ENCODE measurements at regions not wholly inside any gene's neighbourhood (a gene's known extent, or its start where the extent isn't known, plus 50 kb on each side); places are given as distances from the start of the nearest gene placed in this dataset.
A peak's percentile ranks its signal among the peaks of the same experiment; 100 is the strongest.

GRCh38 chr4:71262161-71262560 is 76.7 kb upstream of the SLC4A4 start:
- no peak overlapping the region for H3K27ac Mint-ChIP-seq
- DNase-seq: no peak
- peaks cover 3% of the 10 kb centered on the region for H3K4me1 Mint-ChIP-seq
- no peaks in the 10 kb centered on the region for H3K27me3 Mint-ChIP-seq (ENCODE audit: low read depth, poor library complexity)
- no peak for TF ChIP-seq CTCF (IDR thresholded peaks at IDR 0.05)
- no peaks in the 10 kb centered on the region for H3K9me3 Mint-ChIP-seq
- no peaks in the 10 kb centered on the region for H3K36me3 Mint-ChIP-seq (ENCODE audit: low read depth)
- H3K4me3 Mint-ChIP-seq: no peak overlapping the region

- peak overlapping the region; percentile 18 for H3K27ac Mint-ChIP-seq
- no peaks in the 10 kb centered on the region for H3K36me3 Mint-ChIP-seq (ENCODE audit: low read depth)
- peaks cover 17% of the 10 kb centered on the region for H3K4me1 Mint-ChIP-seq
Observed at GRCh38 chr4:71266090-71266794, 72.6 kb upstream of the SLC4A4 start.

GRCh38 chr4:71267244-71267643 is 71.6 kb upstream of the SLC4A4 start:
- Mint-ChIP-seq H3K27me3 (ENCODE audit: low read depth, poor library complexity) (no peaks in the 10 kb centered on the region), H3K36me3 (ENCODE audit: low read depth) (no peaks in the 10 kb centered on the region), H3K4me3 (no peak overlapping the region), H3K9me3 (no peaks in the 10 kb centered on the region), H3K4me1 (peaks cover 17% of the 10 kb centered on the region), H3K27ac (no peak overlapping the region)
- no peak for TF ChIP-seq CTCF (IDR thresholded peaks at IDR 0.05)
- no peak for DNase-seq

More at GRCh38 chr4:71266090-71266794, 72.6 kb upstream of the SLC4A4 start:
- Mint-ChIP-seq H3K9me3 (no peaks in the 10 kb centered on the region), H3K4me3 (no peak overlapping the region), H3K27me3 (ENCODE audit: low read depth, poor library complexity) (no peaks in the 10 kb centered on the region)
- DNase-seq: no peak
- no peak for TF ChIP-seq CTCF (IDR thresholded peaks at IDR 0.05)

GRCh38 chr4:71268166-71268565 is 70.7 kb upstream of the SLC4A4 start:
- Mint-ChIP-seq H3K4me1 (peaks cover 17% of the 10 kb centered on the region), H3K36me3 (ENCODE audit: low read depth) (no peaks in the 10 kb centered on the region), H3K27me3 (ENCODE audit: low read depth, poor library complexity) (no peaks in the 10 kb centered on the region), H3K27ac (peak overlapping the region; percentile 89), H3K4me3 (peak overlapping the region; percentile 17), H3K9me3 (no peaks in the 10 kb centered on the region)
- DNase-seq: peak; percentile 1
- no peak for TF ChIP-seq CTCF (IDR thresholded peaks at IDR 0.05)

- Mint-ChIP-seq H3K36me3 (ENCODE audit: low read depth) (no peaks in the 10 kb centered on the region), H3K4me1 (peaks cover 21% of the 10 kb centered on the region), H3K27ac (no peak overlapping the region), H3K9me3 (no peaks in the 10 kb centered on the region), H3K27me3 (ENCODE audit: low read depth, poor library complexity) (no peaks in the 10 kb centered on the region), H3K4me3 (no peak overlapping the region)
- no peak for TF ChIP-seq CTCF (IDR thresholded peaks at IDR 0.05)
- no peak for DNase-seq
Observed at GRCh38 chr4:71269233-71269632, 69.6 kb upstream of the SLC4A4 start.

- H3K9me3 Mint-ChIP-seq: no peaks in the 10 kb centered on the region
- H3K36me3 Mint-ChIP-seq (ENCODE audit: low read depth): no peaks in the 10 kb centered on the region
- TF ChIP-seq CTCF (IDR thresholded peaks at IDR 0.05): peak; percentile 46
- no peaks in the 10 kb centered on the region for H3K27me3 Mint-ChIP-seq (ENCODE audit: low read depth, poor library complexity)
- DNase-seq: peak; percentile 35
- peaks cover 25% of the 10 kb centered on the region for H3K4me1 Mint-ChIP-seq
- no peak overlapping the region for H3K27ac Mint-ChIP-seq
- H3K4me3 Mint-ChIP-seq: no peak overlapping the region
Observed at GRCh38 chr4:71270901-71271300, 67.9 kb upstream of the SLC4A4 start.

Data from nephron progenitor cell (in vitro differentiated cells).